Adrenal gland (tissue), 9 donors: ENCODE measurements at regions not wholly inside any gene's neighbourhood (a gene's known extent, or its start where the extent isn't known, plus 50 kb on each side); places are given as distances from the start of the nearest gene placed in this dataset.
"Not testable (repeated sequence)": the region's sequence is repeated elsewhere in the genome, so short reads cannot be mapped to it uniquely, and the experiment has no call there.

Experiments used
- DNase-seq, 7 donors: peaks; one replicate each; pipeline ENCODE4 v3.0.0-alpha.2; 2019 to 2020
- H3K27ac ChIP-seq, 5 donors: fragments of 200-600 bp; sonication (generic) in 4 of 5; 1 replicate in 3 of 5; 2 replicates in 2 of 5; pipeline versions ENCODE4 v1.5.1 to v1.8.0; 2016 to 2020; ENCODE audit warnings: mild to moderate bottlenecking in 1 of 5
- H3K27me3 ChIP-seq: fragments of 200-600 bp; 2 replicates; pipeline ENCODE4 v1.8.0; 2021
- H3K36me3 ChIP-seq, 2 donors: fragments of 200-600 bp; replicated peaks in 1 of 2; 1 replicate in 1 of 2; 2 replicates in 1 of 2; pipeline versions ENCODE4 v1.5.1 to v1.8.0; 2018 to 2022
- H3K4me1 ChIP-seq, 2 donors: fragments of 200-600 bp; replicated peaks in 1 of 2; 1 replicate in 1 of 2; 2 replicates in 1 of 2; pipeline versions ENCODE4 v1.5.1 to v1.8.0; 2018 to 2021
- H3K4me3 ChIP-seq, 4 donors: fragments of 200-600 bp; sonication (generic) in 3 of 4; one replicate each; pipeline ENCODE4 v1.5.1; 2016 to 2018
- H3K9me3 ChIP-seq, 3 donors: fragments of 200-600 bp; sonication (generic) in 1 of 3; replicated peaks in 1 of 3; 1 replicate in 2 of 3; 2 replicates in 1 of 3; pipeline versions ENCODE4 v1.5.1 to v1.8.0; 2016 to 2021
- POLR2A ChIP-seq, 2 donors: fragments of 450-650 bp; IDR thresholded peaks; one replicate each; pipeline ENCODE4 v1.6.1; 2017; ENCODE audit warnings: antibody characterized with exemption in 2 of 2, mild to moderate bottlenecking in 2 of 2, moderate library complexity in 1 of 2
- WGBS, 4 donors: extraction: QIAGEN DNeasy Blood & Tissue Kit in 2 of 4; methylation state at CpG; one replicate each; pipeline versions ENCODE4 v1.1.5 to v1.1.7; 2013 to 2017; 5-methylcytosine and 5-hydroxymethylcytosine counted together
- intact Hi-C, 2 donors: fragments of 100-400 bp; cut with DNase I; formaldehyde crosslinking; loops; one replicate each; pipeline versions ENCODE4 v1.14.1 to v1.15.0; 2022 to 2023
- TF ChIP-seq, protein P1 (sequence below), 6 experiments: fragments of 450-650 bp in 4 of 6; fragments of 200-600 bp in 2 of 6; sonication (generic) in 1 of 6; IDR thresholded peaks; 1 replicate in 5 of 6; 2 replicates in 1 of 6; pipeline versions ENCODE4 v1.5.1 to v1.8.0; 2016 to 2021; ENCODE audit warnings: antibody characterized with exemption in 6 of 6, mild to moderate bottlenecking in 2 of 6, moderate library complexity in 1 of 6
- donor health status: healthy with polysubstance abuse.
- donor health status: Bipolar disorder and iron deficiency.
- donor health status: DM: yes; HTN: yes; CAD: no.
- donor health status: DM: no; HTN: no; CAD: no.
- donor health status: DM: no; HTN: no; CAD: no.

DNA sequence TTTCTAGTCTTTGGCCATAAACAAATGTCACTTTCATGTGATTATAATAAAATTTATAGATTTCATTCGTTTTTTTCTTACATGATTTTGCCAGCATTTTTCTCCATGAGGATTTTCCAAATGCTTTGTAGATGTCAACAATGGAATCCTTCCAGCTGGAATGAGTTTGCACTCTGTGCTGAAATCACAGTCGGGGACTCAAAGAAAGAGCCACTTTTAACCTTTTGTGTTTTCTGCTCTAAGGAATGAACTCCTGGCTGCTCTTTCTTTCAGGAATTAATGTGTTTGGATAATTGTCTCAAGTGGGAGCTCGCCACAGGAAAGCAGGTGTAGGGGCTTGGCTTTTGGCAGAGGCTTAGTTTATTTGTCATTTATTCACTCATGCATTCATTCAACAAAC lies 372.3 kb upstream of the SALL1 start:
- no peak overlapping the region for H3K27ac ChIP-seq
- H3K27me3 ChIP-seq: no peaks in the 10 kb centered on the region
- 11 to 31% (median 25%) methylated on average over 3 of the region's 3 CpGs for WGBS, 4 donors
- no peak overlapping the region for H3K4me3 ChIP-seq
- DNase-seq: no peak
- H3K4me1 ChIP-seq: no peaks in the 10 kb centered on the region
- no peaks in the 10 kb centered on the region for H3K36me3 ChIP-seq
- intact Hi-C loops: no loop called here
- TF ChIP-seq POLR2A (IDR thresholded peaks at IDR 0.05): no peak
- TF ChIP-seq, protein P1, sequence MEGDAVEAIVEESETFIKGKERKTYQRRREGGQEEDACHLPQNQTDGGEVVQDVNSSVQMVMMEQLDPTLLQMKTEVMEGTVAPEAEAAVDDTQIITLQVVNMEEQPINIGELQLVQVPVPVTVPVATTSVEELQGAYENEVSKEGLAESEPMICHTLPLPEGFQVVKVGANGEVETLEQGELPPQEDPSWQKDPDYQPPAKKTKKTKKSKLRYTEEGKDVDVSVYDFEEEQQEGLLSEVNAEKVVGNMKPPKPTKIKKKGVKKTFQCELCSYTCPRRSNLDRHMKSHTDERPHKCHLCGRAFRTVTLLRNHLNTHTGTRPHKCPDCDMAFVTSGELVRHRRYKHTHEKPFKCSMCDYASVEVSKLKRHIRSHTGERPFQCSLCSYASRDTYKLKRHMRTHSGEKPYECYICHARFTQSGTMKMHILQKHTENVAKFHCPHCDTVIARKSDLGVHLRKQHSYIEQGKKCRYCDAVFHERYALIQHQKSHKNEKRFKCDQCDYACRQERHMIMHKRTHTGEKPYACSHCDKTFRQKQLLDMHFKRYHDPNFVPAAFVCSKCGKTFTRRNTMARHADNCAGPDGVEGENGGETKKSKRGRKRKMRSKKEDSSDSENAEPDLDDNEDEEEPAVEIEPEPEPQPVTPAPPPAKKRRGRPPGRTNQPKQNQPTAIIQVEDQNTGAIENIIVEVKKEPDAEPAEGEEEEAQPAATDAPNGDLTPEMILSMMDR (IDR thresholded peaks at IDR 0.05): no peak
- H3K9me3 ChIP-seq: no peaks in the 10 kb centered on the region

DNA sequence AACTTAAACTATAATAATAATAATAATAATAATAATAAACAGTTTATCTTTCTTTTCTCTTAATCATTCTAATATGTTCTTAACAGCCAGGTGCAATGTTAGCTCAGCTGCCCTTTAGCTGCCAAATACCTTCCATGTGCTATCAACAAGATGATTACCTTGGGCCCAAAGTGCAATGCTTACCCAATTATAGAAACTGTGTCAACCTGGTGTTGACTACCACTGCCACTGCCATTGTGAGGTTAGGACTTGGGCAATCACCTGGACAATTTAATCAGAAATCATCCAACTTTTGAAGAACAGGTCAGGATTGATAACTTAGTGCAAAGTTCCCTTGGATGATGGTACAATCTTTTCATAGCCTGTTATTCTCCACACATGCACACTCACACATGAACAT lies 371.8 kb upstream of the SALL1 start:
- Histone ChIP-seq H3K4me1 (no peaks in the 10 kb centered on the region), H3K4me3 (no peak overlapping the region), H3K27ac (no peak overlapping the region), H3K9me3 (no peaks in the 10 kb centered on the region), H3K36me3 (no peaks in the 10 kb centered on the region), H3K27me3 (no peaks in the 10 kb centered on the region)
- no peak for DNase-seq
- TF ChIP-seq POLR2A (IDR thresholded peaks at IDR 0.05): no peak
- TF ChIP-seq, protein P1 (IDR thresholded peaks at IDR 0.05): no peak
- intact Hi-C loops: no loop called here

DNA sequence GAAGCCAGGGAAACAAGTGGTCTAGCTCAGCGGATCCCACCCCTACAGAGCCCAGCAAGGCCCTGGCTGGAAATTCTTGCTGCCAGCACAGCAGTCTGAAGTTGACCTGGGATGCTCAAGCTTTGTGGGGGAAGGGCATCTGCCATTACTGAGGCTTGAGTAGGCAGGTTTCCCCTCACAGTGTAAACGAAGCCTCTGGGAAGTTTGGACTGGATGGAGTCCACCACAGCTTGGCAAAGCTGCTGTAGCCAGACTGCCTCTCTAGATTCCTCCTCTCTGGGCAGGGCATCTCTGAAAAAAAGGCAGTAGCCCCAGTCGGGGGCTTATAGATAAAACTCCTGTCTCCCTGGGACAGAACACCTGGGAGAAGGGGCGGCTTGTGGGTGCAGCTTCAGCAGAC lies 365.9 kb upstream of the SALL1 start:
- WGBS, 4 donors: 35 to 66% (median 52%) methylated on average over 2 to 4 of the region's 4 CpGs
- H3K27me3 ChIP-seq, H3K27ac ChIP-seq, intact Hi-C loops, H3K4me3 ChIP-seq, H3K9me3 ChIP-seq, H3K36me3 ChIP-seq, DNase-seq, H3K4me1 ChIP-seq: not testable (repeated sequence)

DNA sequence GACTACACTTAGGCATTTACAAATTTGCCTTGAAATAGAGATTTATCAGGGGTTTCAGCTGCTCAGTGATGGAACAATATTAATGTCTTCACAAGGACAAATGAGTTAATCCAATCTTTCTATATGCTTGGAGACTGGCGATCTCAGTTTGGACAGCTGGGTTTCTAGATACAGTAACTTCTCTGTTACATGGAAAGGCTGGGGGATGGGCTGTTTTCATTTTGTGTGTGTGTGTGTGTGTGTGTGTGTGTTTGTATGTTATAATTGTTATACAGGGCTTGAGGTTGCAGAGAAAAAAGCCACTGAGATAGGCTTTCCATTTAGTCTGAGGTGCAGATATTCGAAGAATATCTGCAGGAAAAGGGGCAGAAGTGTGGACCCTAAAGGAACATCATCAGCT lies 359.3 kb upstream of the SALL1 start:
- intact Hi-C loops: no loop called here
- H3K4me1 ChIP-seq: no peaks in the 10 kb centered on the region
- H3K27ac ChIP-seq: no peak overlapping the region
- H3K36me3 ChIP-seq: no peaks in the 10 kb centered on the region
- no peaks in the 10 kb centered on the region for H3K27me3 ChIP-seq
- H3K4me3 ChIP-seq: no peak overlapping the region
- H3K9me3 ChIP-seq: no peaks in the 10 kb centered on the region
- 67 to 77% (median 70%) methylated on average over 2 of the region's 2 CpGs for WGBS, 4 donors
- TF ChIP-seq, protein P1 (IDR thresholded peaks at IDR 0.05): no peak
- no peak for TF ChIP-seq POLR2A (IDR thresholded peaks at IDR 0.05)
- DNase-seq: no peak

DNA sequence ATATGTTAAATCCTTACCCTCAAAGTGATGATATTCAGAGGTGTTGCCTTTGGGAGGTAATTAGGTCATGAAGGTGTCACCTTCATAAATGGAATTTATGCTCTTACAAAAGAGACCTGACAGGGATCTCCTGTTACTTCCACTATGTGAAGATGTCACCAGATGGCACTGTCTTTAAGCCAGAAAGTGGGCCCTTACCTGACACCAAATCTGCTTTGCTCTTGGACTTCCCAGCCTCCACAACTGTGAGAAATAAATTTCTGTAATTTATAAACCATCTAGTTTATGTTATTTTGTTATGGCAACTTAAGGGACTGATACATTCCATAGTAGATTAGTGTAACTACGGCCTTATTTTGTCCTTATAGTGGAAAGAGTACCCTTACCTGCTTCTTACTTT lies 358.3 kb upstream of the SALL1 start:
- Histone ChIP-seq H3K36me3 (no peaks in the 10 kb centered on the region), H3K27ac (no peak overlapping the region), H3K4me1 (no peaks in the 10 kb centered on the region), H3K9me3 (no peaks in the 10 kb centered on the region), H3K27me3 (no peaks in the 10 kb centered on the region), H3K4me3 (no peak overlapping the region)
- no peak for DNase-seq
- TF ChIP-seq POLR2A (IDR thresholded peaks at IDR 0.05): no peak
- 68 to 89% (median 73%) methylated on average over 1 of the region's 1 CpG for WGBS, 4 donors
- intact Hi-C loops: no loop called here
